PC-3 (cell line): ENCODE measurements at regions not wholly inside any gene's neighbourhood (a gene's known extent, or its start where the extent isn't known, plus 50 kb on each side); places are given as distances from the start of the nearest gene placed in this dataset.

Source experiments
- ATAC-seq: fragments of 200-7000 bp; cut with Tn5 transposase; 2 replicates; pipeline ENCODE4 v1.9.1; 2020; ENCODE audit warnings: mild to moderate bottlenecking, moderate library complexity
- BruUV-seq: library from RNA; stranded (reverse); fragments of 400-500 nt; replicated peaks from 2 replicates; lab custom pipeline; 2021; lab: Mats Ljungman, UMichigan
- CTCF ChIA-PET: fragments of 300-600 bp; sonication (Branson Sonifier 250); formaldehyde crosslinking; loops from one replicate; lab custom pipeline; 2022; ENCODE audit warnings: antibody characterized with exemption; lab: Charles Lee
- POLR2A ChIA-PET: fragments of 300-600 bp; sonication (Branson Sonifier 250); formaldehyde crosslinking; loops from one replicate; lab custom pipeline; 2022; ENCODE audit warnings: antibody characterized with exemption; ENCODE audit not compliant: unreplicated experiment; lab: Charles Lee
- DNase-seq: peaks from one replicate; pipeline ENCODE4 v3.0.0-alpha.2; 2015
- H2AFZ ChIP-seq: fragments of 300-600 bp; sonication (generic); 2 replicates; pipeline ENCODE4 v1.6.0; 2016; ENCODE audit warnings: antibody characterized with exemption, low read length
- H3F3A ChIP-seq: fragments of 300-600 bp; sonication (generic); one replicate; pipeline ENCODE4 v1.6.0; 2017; ENCODE audit warnings: antibody characterized with exemption, low read length, control low read depth, mild to moderate bottlenecking; ENCODE audit not compliant: unreplicated experiment
- H3K27ac ChIP-seq: fragments of 300-600 bp; sonication (generic); 2 replicates; pipeline ENCODE4 v1.5.1; 2016; ENCODE audit warnings: mild to moderate bottlenecking, low read length
- H3K27me3 ChIP-seq: fragments of 300-600 bp; sonication (generic); 2 replicates; pipeline ENCODE4 v1.6.1; 2016; ENCODE audit warnings: low read length, mixed read lengths
- H3K36me3 ChIP-seq: fragments of 300-600 bp; sonication (generic); 2 replicates; pipeline ENCODE4 v1.6.1; 2016; ENCODE audit warnings: low read depth, mixed run types, low read length, mixed read lengths
- H3K4me1 ChIP-seq: fragments of 300-600 bp; sonication (generic); 2 replicates; pipeline ENCODE4 v1.5.1; 2016; ENCODE audit warnings: low read length; ENCODE audit not compliant: insufficient read depth
- H3K4me2 ChIP-seq: fragments of 300-600 bp; sonication (generic); 2 replicates; pipeline ENCODE4 v1.6.0; 2016; ENCODE audit warnings: low read length
- H3K4me3 ChIP-seq: fragments of 300-600 bp; sonication (generic); 2 replicates; pipeline ENCODE4 v1.5.1; 2016; ENCODE audit warnings: mild to moderate bottlenecking, low read length, mixed read lengths
- H3K79me2 ChIP-seq: fragments of 300-600 bp; sonication (generic); 2 replicates; pipeline ENCODE4 v1.6.1; 2017; ENCODE audit warnings: low read length, mixed read lengths
- H3K9ac ChIP-seq: fragments of 300-600 bp; sonication (generic); 2 replicates; pipeline ENCODE4 v1.6.0; 2016; ENCODE audit warnings: mild to moderate bottlenecking, low read length
- H3K9me2 ChIP-seq: fragments of 300-600 bp; sonication (generic); replicated peaks from 2 replicates; pipeline ENCODE4 v1.6.1; 2016; ENCODE audit warnings: mixed run types, low read length, mixed read lengths
- H3K9me3 ChIP-seq: fragments of 300-600 bp; sonication (generic); 2 replicates; pipeline ENCODE4 v1.6.1; 2016; ENCODE audit warnings: low read length, mixed read lengths
- H4K20me1 ChIP-seq: fragments of 300-600 bp; sonication (generic); 2 replicates; pipeline ENCODE4 v1.6.1; 2016; ENCODE audit warnings: low read length, mixed read lengths
- CTCF ChIP-seq: fragments of 300-600 bp; sonication (generic); conservative IDR thresholded peaks from 2 replicates; pipeline ENCODE4 v1.5.1; 2017; ENCODE audit warnings: antibody characterized with exemption, low read depth, mild to moderate bottlenecking, low read length
- EZH2 ChIP-seq: fragments of 300-600 bp; sonication (generic); IDR thresholded peaks from one replicate; pipeline ENCODE4 v1.6.1; 2017; ENCODE audit warnings: antibody characterized with exemption, mild to moderate bottlenecking, low read length; ENCODE audit not compliant: unreplicated experiment
- EZH2phosphoT487 ChIP-seq: fragments of 300-600 bp; sonication (generic); IDR thresholded peaks from 2 replicates; pipeline ENCODE4 v1.6.1; 2018; ENCODE audit warnings: mild to moderate bottlenecking, antibody characterized with exemption, low read length, borderline replicate concordance
- intact Hi-C: fragments of 100-400 bp; cut with micrococcal nuclease; formaldehyde crosslinking; loops from 2 replicates; pipeline ENCODE4 v1.9.0; 2023

- H3K9me3 ChIP-seq = no peaks in the 10 kb centered on the region
- DNase-seq (no peak), ATAC-seq (no peak)
- H3K4me1 ChIP-seq = peaks cover 6% of the 10 kb centered on the region
- H2AFZ ChIP-seq = no peak overlapping the region
- no TSS peak for BruUV-seq
- CTCF ChIA-PET = no interaction called here
- POLR2A ChIA-PET = no interaction called here
- no peak for TF ChIP-seq EZH2phosphoT487
- no peak for TF ChIP-seq EZH2
- TF ChIP-seq CTCF = no peak
- no peak overlapping the region for H3K4me2 ChIP-seq
- H3K27me3 ChIP-seq = no peaks in the 10 kb centered on the region
- H3F3A ChIP-seq = no peaks in the 10 kb centered on the region
- intact Hi-C loops = loop anchor here (5.0 kb wide), 1 partner anchor 1803 kb away; no protein-coding TSS in a partner anchor
- no peaks in the 10 kb centered on the region for H3K36me3 ChIP-seq
- no peaks in the 10 kb centered on the region for H3K9me2 ChIP-seq
- H4K20me1 ChIP-seq = no peaks in the 10 kb centered on the region
- no peaks in the 10 kb centered on the region for H3K79me2 ChIP-seq
- no peak overlapping the region for H3K27ac ChIP-seq
- no peak overlapping the region for H3K9ac ChIP-seq
- H3K4me3 ChIP-seq = no peak overlapping the region
Measured at GRCh38 chr5:163345216-163345615, 92.2 kb upstream of the CCNG1 start.

- no peaks in the 10 kb centered on the region for H3F3A ChIP-seq
- intact Hi-C loops = loop anchor here (1.0 to 5.0 kb wide), 5 partner anchors 41 to 1805 kb away; no protein-coding TSS in a partner anchor
- no peak overlapping the region for H3K4me2 ChIP-seq
- peaks cover 10% of the 10 kb centered on the region for H3K4me1 ChIP-seq
- no peaks in the 10 kb centered on the region for H3K27me3 ChIP-seq
- no peaks in the 10 kb centered on the region for H3K9me3 ChIP-seq
- H3K79me2 ChIP-seq = no peaks in the 10 kb centered on the region
- no peak overlapping the region for H3K9ac ChIP-seq
- no peak overlapping the region for H3K27ac ChIP-seq
- ChIA-PET POLR2A (no interaction called here), CTCF (interaction anchor here (0.7 to 1.4 kb wide), 2 partner anchors 42 to 61 kb away, joined by 5 to 9 read pairs; no protein-coding TSS in a partner anchor)
- DNase-seq (peak; percentile 82), ATAC-seq (peak; percentile 85)
- H3K4me3 ChIP-seq = no peak overlapping the region
- no peaks in the 10 kb centered on the region for H3K9me2 ChIP-seq
- no TSS peak for BruUV-seq
- H4K20me1 ChIP-seq = no peaks in the 10 kb centered on the region
- TF ChIP-seq CTCF = peak; percentile 94
- TF ChIP-seq EZH2phosphoT487 = no peak
- H3K36me3 ChIP-seq = no peaks in the 10 kb centered on the region
- no peak overlapping the region for H2AFZ ChIP-seq
Measured at GRCh38 chr5:163347671-163348070, 89.7 kb upstream of the CCNG1 start.

GRCh38 chr5:163350083-163350482 is 87.3 kb upstream of the CCNG1 start:
- H3K9me3 ChIP-seq = no peaks in the 10 kb centered on the region
- CTCF ChIA-PET = no interaction called here
- H3K9ac ChIP-seq = no peak overlapping the region
- POLR2A ChIA-PET = no interaction called here
- peak overlapping the region; percentile 35 for H3K4me2 ChIP-seq
- no peaks in the 10 kb centered on the region for H3K36me3 ChIP-seq
- TF ChIP-seq EZH2phosphoT487 (no peak), CTCF (peak; percentile 45)
- no peak overlapping the region for H2AFZ ChIP-seq
- no peaks in the 10 kb centered on the region for H3K79me2 ChIP-seq
- ATAC-seq (peak; percentile 63), DNase-seq (peak; percentile 58)
- no TSS peak for BruUV-seq
- H3K4me1 ChIP-seq = peaks cover 10% of the 10 kb centered on the region
- no peaks in the 10 kb centered on the region for H3K27me3 ChIP-seq
- H3K27ac ChIP-seq = no peak overlapping the region
- no peaks in the 10 kb centered on the region for H3K9me2 ChIP-seq
- H4K20me1 ChIP-seq = no peaks in the 10 kb centered on the region
- no peaks in the 10 kb centered on the region for H3F3A ChIP-seq
- intact Hi-C loops = no loop called here
- no peak overlapping the region for H3K4me3 ChIP-seq
